ENCODE measurements at regions not wholly inside any gene's neighbourhood (a gene's known extent, or its start where the extent isn't known, plus 50 kb on each side); places are given as distances from the start of the nearest gene placed in this dataset.

GRCh38 chr9:86724529-86724928 lies 222.8 kb downstream of the GAS1 start:
- Histone ChIP-seq H3K4me3 (ENCODE audit: low read length) (no peak overlapping the region), H4K20me1 (ENCODE audit: control insufficient read depth, insufficient read depth, low read depth, low read length) (no peaks in the 10 kb centered on the region), H3K27ac (ENCODE audit: low read depth, low read length) (no peak overlapping the region), H3K79me2 (ENCODE audit: control insufficient read depth, low read length) (no peaks in the 10 kb centered on the region), H3K9me3 (ENCODE audit: control insufficient read depth, insufficient read depth, low read length) (no peaks in the 10 kb centered on the region), H3K9me2 (replicated peaks; ENCODE audit: control insufficient read depth, low read length) (no peaks in the 10 kb centered on the region), H3F3A (ENCODE audit: control insufficient read depth, insufficient read depth) (no peaks in the 10 kb centered on the region), H3K36me3 (ENCODE audit: control insufficient read depth, low read length) (no peaks in the 10 kb centered on the region), H3K4me1 (ENCODE audit: control insufficient read depth, low read length) (no peaks in the 10 kb centered on the region), H3K4me2 (ENCODE audit: low read length) (no peak overlapping the region), H3K27me3 (ENCODE audit: control insufficient read depth, low read length) (no peaks in the 10 kb centered on the region)
- TF ChIP-seq CTCF (IDR thresholded peaks at IDR 0.05; ENCODE audit: low read depth, low read length, poor library complexity, severe bottlenecking) (no peak), EZH2phosphoT487 (IDR thresholded peaks at IDR 0.05; ENCODE audit: borderline replicate concordance, low read length) (no peak)

- Histone ChIP-seq H3K4me3 (ENCODE audit: low read length) (no peak overlapping the region), H3K79me2 (ENCODE audit: control insufficient read depth, low read length) (no peaks in the 10 kb centered on the region), H3K9me3 (ENCODE audit: control insufficient read depth, insufficient read depth, low read length) (no peaks in the 10 kb centered on the region), H3K27me3 (ENCODE audit: control insufficient read depth, low read length) (no peaks in the 10 kb centered on the region), H3K36me3 (ENCODE audit: control insufficient read depth, low read length) (no peaks in the 10 kb centered on the region), H3F3A (ENCODE audit: control insufficient read depth, insufficient read depth) (no peaks in the 10 kb centered on the region), H3K27ac (ENCODE audit: low read depth, low read length) (no peak overlapping the region), H3K9me2 (replicated peaks; ENCODE audit: control insufficient read depth, low read length) (no peaks in the 10 kb centered on the region), H3K4me1 (ENCODE audit: control insufficient read depth, low read length) (no peaks in the 10 kb centered on the region), H3K4me2 (ENCODE audit: low read length) (no peak overlapping the region), H4K20me1 (ENCODE audit: control insufficient read depth, insufficient read depth, low read depth, low read length) (no peaks in the 10 kb centered on the region)
- TF ChIP-seq CTCF (IDR thresholded peaks at IDR 0.05; ENCODE audit: low read depth, low read length, poor library complexity, severe bottlenecking): no peak
- no peak for TF ChIP-seq EZH2phosphoT487 (IDR thresholded peaks at IDR 0.05; ENCODE audit: borderline replicate concordance, low read length)
These were observed 224.0 kb downstream of the GAS1 start for GRCh38 chr9:86723346-86723745.

GRCh38 chr9:86722706-86723075 lies 224.6 kb downstream of the GAS1 start:
- no peak for TF ChIP-seq CTCF (IDR thresholded peaks at IDR 0.05; ENCODE audit: low read depth, low read length, poor library complexity, severe bottlenecking)
- TF ChIP-seq EZH2phosphoT487 (IDR thresholded peaks at IDR 0.05; ENCODE audit: borderline replicate concordance, low read length): no peak
- no peaks in the 10 kb centered on the region for H4K20me1 ChIP-seq (ENCODE audit: control insufficient read depth, insufficient read depth, low read depth, low read length)
- no peaks in the 10 kb centered on the region for H3K9me3 ChIP-seq (ENCODE audit: control insufficient read depth, insufficient read depth, low read length)
- H3K4me3 ChIP-seq (ENCODE audit: low read length): no peak overlapping the region
- no peak overlapping the region for H3K27ac ChIP-seq (ENCODE audit: low read depth, low read length)
- H3K27me3 ChIP-seq (ENCODE audit: control insufficient read depth, low read length): no peaks in the 10 kb centered on the region
- H3K36me3 ChIP-seq (ENCODE audit: control insufficient read depth, low read length): no peaks in the 10 kb centered on the region
- no peaks in the 10 kb centered on the region for H3K9me2 ChIP-seq (replicated peaks; ENCODE audit: control insufficient read depth, low read length)
- no peaks in the 10 kb centered on the region for H3K79me2 ChIP-seq (ENCODE audit: control insufficient read depth, low read length)
- no peak overlapping the region for H3K4me2 ChIP-seq (ENCODE audit: low read length)
- no peaks in the 10 kb centered on the region for H3K4me1 ChIP-seq (ENCODE audit: control insufficient read depth, low read length)
- H3F3A ChIP-seq (ENCODE audit: control insufficient read depth, insufficient read depth): no peaks in the 10 kb centered on the region

Measured in DOHH2 (cell line).